Liver (tissue), 3 donors: ENCODE measurements at regions not wholly inside any gene's neighbourhood (a gene's known extent, or its start where the extent isn't known, plus 50 kb on each side); places are given as distances from the start of the nearest gene placed in this dataset.

ENCODE experiments used
- EGR1 ChIP-seq, 2 donors: IDR thresholded peaks; 2 replicates each; pipeline ENCODE4 v1.6.1; 2016 to 2018; ENCODE audit warnings: antibody characterized with exemption in 2 of 2, low read depth in 2 of 2
- HNF4A ChIP-seq, 2 donors: conservative IDR thresholded peaks; 2 replicates each; pipeline ENCODE4 v1.6.1; 2016; ENCODE audit warnings: antibody characterized with exemption in 2 of 2, mild to moderate bottlenecking in 2 of 2
- MAX ChIP-seq: IDR thresholded peaks from 2 replicates; pipeline ENCODE4 v1.6.1; 2016; ENCODE audit warnings: antibody characterized with exemption
- RXRA ChIP-seq, 2 donors: IDR thresholded peaks; 2 replicates each; pipeline ENCODE4 v1.6.1; 2017 to 2018; ENCODE audit warnings: antibody characterized with exemption in 2 of 2, mild to moderate bottlenecking in 1 of 2
- SP1 ChIP-seq: IDR thresholded peaks from 2 replicates; pipeline ENCODE4 v1.6.1; 2018; ENCODE audit warnings: antibody characterized with exemption, mild to moderate bottlenecking
- TAF1 ChIP-seq: conservative IDR thresholded peaks from 2 replicates; pipeline ENCODE4 v1.6.1; 2016; ENCODE audit warnings: antibody characterized with exemption, mild to moderate bottlenecking
- YY1 ChIP-seq: IDR thresholded peaks from 2 replicates; pipeline ENCODE4 v1.6.1; 2016; ENCODE audit warnings: antibody characterized with exemption, mild to moderate bottlenecking
- ZBTB33 ChIP-seq: IDR thresholded peaks from 2 replicates; pipeline ENCODE4 v1.6.1; 2016; ENCODE audit warnings: antibody characterized with exemption
- TF ChIP-seq, protein P1 (sequence below): fragments of 150-350 bp; IDR thresholded peaks from 2 replicates; pipeline ENCODE4 v1.5.1; 2017; ENCODE audit warnings: improper control_type of control experiment, low read depth, low read length; ENCODE audit not compliant: missing input control
- TF ChIP-seq, protein P2 (sequence below): IDR thresholded peaks from 2 replicates; pipeline ENCODE4 v1.6.1; 2016; ENCODE audit warnings: antibody characterized with exemption
- TF ChIP-seq, protein P3 (sequence below): IDR thresholded peaks from 2 replicates; pipeline ENCODE4 v1.6.1; 2016; ENCODE audit warnings: antibody characterized with exemption, mild to moderate bottlenecking
- donor health status: healthy.
- donor health status: healthy.

- TF ChIP-seq TAF1 (no peak), RXRA (IDR thresholded peaks at IDR 0.05) (no peak), SP1 (no peak), EGR1 (IDR thresholded peaks at IDR 0.05; ENCODE audit: low read depth in 2 of 2) (no peak), MAX (no peak), ZBTB33 (no peak), YY1 (no peak), HNF4A (conservative IDR thresholded peaks at IDR 0.05) (no peak)
- TF ChIP-seq, protein P1, sequence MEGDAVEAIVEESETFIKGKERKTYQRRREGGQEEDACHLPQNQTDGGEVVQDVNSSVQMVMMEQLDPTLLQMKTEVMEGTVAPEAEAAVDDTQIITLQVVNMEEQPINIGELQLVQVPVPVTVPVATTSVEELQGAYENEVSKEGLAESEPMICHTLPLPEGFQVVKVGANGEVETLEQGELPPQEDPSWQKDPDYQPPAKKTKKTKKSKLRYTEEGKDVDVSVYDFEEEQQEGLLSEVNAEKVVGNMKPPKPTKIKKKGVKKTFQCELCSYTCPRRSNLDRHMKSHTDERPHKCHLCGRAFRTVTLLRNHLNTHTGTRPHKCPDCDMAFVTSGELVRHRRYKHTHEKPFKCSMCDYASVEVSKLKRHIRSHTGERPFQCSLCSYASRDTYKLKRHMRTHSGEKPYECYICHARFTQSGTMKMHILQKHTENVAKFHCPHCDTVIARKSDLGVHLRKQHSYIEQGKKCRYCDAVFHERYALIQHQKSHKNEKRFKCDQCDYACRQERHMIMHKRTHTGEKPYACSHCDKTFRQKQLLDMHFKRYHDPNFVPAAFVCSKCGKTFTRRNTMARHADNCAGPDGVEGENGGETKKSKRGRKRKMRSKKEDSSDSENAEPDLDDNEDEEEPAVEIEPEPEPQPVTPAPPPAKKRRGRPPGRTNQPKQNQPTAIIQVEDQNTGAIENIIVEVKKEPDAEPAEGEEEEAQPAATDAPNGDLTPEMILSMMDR: no peak
- TF ChIP-seq, protein P2, sequence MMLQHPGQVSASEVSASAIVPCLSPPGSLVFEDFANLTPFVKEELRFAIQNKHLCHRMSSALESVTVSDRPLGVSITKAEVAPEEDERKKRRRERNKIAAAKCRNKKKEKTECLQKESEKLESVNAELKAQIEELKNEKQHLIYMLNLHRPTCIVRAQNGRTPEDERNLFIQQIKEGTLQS: no peak
- TF ChIP-seq, protein P3, sequence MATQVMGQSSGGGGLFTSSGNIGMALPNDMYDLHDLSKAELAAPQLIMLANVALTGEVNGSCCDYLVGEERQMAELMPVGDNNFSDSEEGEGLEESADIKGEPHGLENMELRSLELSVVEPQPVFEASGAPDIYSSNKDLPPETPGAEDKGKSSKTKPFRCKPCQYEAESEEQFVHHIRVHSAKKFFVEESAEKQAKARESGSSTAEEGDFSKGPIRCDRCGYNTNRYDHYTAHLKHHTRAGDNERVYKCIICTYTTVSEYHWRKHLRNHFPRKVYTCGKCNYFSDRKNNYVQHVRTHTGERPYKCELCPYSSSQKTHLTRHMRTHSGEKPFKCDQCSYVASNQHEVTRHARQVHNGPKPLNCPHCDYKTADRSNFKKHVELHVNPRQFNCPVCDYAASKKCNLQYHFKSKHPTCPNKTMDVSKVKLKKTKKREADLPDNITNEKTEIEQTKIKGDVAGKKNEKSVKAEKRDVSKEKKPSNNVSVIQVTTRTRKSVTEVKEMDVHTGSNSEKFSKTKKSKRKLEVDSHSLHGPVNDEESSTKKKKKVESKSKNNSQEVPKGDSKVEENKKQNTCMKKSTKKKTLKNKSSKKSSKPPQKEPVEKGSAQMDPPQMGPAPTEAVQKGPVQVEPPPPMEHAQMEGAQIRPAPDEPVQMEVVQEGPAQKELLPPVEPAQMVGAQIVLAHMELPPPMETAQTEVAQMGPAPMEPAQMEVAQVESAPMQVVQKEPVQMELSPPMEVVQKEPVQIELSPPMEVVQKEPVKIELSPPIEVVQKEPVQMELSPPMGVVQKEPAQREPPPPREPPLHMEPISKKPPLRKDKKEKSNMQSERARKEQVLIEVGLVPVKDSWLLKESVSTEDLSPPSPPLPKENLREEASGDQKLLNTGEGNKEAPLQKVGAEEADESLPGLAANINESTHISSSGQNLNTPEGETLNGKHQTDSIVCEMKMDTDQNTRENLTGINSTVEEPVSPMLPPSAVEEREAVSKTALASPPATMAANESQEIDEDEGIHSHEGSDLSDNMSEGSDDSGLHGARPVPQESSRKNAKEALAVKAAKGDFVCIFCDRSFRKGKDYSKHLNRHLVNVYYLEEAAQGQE: no peak
These were observed 90.7 kb upstream of the PARP8 start for GRCh38 chr5:50575740-50576139.
